ENCODE measurements at regions not wholly inside any gene's neighbourhood (a gene's known extent, or its start where the extent isn't known, plus 50 kb on each side); places are given as distances from the start of the nearest gene placed in this dataset.

DNA sequence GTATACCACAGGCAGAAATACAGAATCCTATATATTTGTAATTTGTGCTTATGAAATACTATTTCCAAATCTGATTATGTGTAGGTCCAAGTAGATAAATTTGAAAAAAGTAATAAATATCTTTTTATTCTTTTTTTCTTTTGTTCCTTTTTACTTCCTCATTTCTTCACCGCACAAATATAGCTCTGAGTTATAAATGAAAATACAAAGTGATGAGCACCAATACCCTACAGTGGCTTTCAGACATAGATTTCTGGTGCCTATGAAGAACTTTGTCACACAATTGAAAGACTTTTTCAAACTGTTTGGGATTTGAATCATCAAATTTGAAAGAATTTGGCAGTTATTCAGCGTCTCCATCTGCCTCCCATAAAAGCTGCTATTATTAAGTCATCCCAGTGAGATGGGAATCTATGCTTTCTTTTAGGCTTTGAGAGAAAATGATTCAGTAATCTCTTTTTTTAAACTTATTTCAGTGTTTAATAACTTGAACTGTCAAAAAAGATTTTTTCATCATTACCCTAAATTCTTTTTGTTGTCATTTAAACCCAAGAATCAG, 363.6 kb upstream of the GOLIM4 start:
- peak; percentile 3 to 8 for DNase-seq (ENCODE audit: low read depth in 2 of 2)

DNA sequence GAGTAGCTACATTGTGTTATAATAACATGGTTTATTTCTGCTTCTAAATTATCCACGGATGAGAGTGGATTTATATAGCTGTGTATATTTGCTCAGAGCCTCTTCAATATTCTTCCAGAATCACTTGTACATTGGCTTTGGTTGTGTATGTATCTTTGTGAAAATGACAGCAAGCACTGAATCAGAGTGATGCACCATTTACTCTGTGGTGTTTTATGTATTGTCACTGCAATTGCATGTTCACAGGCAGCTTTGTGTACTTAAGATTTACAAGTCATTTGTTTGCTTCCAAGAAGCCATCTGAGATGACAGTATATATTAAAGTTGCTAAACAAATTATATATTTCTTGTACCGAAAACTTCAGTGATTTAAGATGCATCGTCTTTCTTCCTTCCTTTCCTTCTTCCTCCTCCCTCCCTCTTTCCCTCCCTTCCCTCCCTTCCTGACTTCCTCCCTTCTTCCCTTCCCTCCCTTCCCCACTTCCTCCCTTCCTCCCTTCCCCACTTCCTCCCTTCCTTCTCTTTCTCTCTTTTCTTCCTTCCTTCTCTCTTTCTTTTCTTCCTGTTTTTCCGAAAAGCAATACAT, 362.3 kb upstream of the GOLIM4 start:
- no peak for DNase-seq (ENCODE audit: low read depth in 2 of 2)

DNA sequence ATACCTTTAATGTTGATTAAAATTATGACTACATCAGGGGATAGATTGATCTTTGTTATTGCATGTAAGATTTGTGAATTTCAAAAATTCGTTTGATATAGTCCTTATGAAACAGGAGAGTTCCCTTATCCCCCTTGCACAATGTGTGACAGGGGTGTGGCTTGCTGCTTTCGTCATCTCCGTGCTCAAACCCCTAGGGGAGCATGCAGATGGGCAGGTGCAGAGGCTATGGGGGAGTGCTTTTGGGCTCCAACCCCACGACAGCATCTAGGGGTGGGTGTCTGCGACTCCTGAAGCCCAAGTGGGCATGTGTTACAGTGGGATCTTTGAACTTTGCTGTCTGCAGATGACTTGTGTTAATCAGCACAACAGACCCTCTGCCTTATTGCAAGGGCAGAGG, 360.1 kb upstream of the GOLIM4 start:
- DNase-seq (ENCODE audit: low read depth in 2 of 2) = no peak

DNA sequence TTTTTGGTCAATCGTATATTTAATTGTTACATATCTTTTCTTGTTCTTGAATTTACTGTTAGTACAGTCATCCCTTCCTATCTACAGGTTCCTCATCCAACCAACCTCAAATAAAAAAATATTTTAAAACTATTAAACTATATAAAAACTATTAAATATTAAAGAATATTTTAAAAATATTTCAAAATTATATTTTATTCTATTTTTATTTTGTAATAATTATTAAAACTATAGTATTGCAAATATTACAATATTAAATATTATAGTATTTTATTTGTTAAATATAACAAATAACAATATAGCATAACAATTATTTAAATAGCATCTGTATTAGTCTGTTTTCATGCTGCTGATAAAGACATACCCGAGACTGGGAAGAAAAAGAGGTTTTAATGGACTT, 357.9 kb upstream of the GOLIM4 start:
- no peak for DNase-seq (ENCODE audit: low read depth in 2 of 2)

DNA sequence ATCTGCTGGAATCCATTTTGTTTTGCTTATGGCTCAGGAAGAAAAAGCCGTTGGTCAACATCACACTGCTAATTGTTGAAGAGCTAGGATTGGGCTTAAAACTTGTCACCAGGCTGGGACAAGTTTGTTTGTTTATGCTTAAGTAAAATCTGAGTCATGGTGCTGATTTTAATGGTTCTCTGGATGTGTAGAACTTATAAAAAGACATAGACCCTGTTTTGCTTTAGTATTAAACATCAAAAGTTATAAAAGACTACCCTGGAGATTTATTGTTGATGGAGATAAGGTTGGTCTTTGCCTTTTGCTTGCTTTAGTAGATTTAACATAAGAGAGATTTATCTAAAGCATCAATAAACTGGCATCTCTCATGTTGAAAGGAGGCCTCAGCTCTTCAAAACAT, 348.2 kb upstream of the GOLIM4 start:
- no peak for DNase-seq (ENCODE audit: low read depth in 2 of 2)

DNA sequence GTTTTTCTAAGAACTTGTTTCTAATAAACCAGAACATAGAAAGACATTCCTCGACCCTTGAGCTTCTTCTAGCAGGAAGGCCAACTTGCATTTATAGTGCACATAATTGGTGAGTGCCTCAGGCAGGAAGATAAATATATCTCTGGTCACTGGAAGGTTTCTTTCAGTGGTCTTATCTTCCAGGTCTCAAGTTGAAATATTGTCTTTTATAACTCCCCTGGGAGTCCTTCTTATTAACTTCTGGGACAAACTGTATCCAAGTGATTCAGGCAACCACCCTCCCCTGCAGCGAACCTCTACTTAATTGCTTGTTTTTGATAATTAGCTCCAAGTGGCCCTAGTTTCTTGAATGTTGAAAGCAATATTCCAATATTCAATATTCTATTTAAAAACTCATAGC, 346.8 kb upstream of the GOLIM4 start:
- DNase-seq (ENCODE audit: low read depth in 2 of 2) = no peak

DNA sequence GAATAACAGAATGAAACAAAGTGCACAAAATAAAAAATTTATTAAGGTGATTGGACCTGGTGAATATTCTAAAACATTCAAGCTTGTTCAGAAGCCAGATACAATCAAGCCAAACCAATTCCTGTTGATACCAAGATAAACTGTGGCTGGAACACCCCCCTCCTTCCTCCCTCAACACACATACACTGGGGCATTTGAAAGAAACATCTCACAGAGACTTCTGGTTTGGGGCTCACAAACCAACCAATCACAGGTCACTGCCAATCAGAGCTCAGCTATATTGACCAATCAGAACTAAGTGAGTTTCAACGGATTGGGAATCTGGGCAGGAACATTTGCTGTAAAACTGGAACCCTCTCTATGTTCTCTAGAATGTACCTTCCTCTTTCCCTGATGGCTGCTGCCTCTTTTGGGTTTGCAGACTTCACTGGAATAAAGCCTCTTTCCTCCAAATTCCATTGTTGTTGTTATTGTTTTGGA, 340.6 kb upstream of the GOLIM4 start:
- no peak for DNase-seq (ENCODE audit: low read depth in 2 of 2)

DNA sequence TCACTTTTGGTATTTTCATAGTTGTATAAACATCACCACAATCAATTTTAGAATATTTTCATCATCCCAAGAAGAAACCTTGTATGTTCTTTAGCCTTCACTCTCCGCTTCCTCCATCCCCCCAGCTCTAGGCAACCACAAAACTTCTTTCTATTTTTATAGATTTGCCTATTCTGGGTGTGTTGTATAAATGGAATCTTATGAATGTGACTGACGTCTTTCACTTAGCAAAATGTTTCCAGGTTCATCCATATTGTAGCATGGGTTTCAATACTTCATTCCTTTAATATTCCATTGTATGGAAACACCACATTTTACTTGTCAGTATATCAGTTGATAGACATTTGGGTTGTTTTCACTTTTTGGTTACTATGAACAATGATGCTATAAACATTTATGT, 335.8 kb upstream of the GOLIM4 start:
- DNase-seq (ENCODE audit: low read depth in 2 of 2) = no peak

DNA sequence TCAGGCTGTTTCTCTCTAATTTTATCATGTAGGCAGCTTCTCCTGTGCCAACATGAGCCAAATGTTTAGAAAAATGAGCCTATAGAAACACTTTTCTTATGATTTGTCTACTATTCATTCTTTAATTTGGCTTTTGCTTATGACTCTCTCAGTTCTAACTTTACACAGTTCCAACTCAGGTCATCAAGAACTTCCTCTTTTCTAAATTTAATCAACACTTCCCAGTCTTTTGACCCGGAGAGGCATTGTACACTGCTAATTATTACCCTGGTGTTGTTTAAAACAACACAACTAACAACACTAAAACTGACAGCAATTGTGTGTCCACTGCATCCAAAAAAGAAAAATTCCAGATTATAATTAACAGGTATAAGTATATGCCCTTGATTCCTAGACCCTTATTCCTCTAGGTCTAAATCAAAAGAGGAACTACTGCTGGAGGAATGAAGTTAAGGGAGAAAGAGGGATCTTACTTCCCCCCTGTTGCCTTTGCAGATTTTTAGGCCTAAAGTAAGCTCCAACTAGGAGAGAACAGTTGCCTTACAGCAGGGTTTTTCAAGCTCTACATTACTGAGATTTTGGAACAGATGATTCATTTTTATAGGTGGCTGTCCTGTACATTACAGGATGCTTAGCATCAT, 332.2 kb upstream of the GOLIM4 start:
- no peak for DNase-seq (ENCODE audit: low read depth in 2 of 2)

DNA sequence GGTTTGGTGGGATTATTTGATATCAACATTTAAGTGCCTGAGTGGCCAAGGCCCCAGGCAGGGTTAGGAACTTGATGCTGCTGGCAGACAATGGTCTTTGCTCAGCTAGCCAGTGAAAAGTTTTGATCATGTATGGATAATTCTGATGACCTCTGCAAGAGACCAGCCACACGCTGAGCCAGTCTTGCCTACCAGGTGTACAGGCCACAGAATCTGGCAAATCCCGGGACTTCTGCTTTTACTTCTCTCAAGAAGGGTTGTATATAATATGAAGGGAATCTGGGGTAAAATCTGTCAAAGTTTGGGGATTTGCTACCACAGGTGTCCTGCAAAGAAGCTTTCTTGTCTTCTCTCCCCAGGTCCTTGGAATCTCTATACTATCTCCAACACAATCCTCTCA, 331.4 kb upstream of the GOLIM4 start:
- DNase-seq (ENCODE audit: low read depth in 2 of 2) = no peak

DNA sequence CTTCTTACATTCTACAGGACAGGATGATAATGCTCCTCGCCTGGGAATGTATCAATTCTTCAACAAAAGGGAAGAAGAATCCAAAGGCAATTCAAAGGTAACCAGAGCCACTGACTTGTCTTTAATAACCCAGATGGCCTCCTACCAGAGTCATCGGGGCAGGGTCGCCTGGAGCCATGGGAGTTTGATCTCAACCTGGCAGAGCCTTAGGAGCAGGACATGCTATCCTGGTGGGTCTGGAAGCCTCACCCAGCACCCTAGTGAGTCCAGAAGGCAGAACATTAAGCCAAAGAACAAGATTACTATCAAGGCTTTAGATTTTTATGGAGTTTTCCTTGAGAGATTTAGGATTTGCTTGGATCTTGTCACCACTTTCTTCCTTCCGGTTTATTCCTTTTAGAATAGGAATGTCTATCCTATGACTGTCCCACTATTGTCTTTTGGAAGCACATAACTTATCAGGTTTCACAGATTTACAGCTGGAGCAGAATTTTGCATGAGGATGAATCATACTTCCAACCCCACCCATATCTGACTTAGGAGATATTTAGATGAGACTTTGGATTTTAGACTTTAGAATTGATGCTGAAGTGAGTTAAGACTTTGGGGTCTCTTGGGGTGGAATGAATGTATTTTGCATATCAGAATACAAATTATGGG, 330.3 kb upstream of the GOLIM4 start:
- DNase-seq (ENCODE audit: low read depth in 2 of 2) = no peak

DNA sequence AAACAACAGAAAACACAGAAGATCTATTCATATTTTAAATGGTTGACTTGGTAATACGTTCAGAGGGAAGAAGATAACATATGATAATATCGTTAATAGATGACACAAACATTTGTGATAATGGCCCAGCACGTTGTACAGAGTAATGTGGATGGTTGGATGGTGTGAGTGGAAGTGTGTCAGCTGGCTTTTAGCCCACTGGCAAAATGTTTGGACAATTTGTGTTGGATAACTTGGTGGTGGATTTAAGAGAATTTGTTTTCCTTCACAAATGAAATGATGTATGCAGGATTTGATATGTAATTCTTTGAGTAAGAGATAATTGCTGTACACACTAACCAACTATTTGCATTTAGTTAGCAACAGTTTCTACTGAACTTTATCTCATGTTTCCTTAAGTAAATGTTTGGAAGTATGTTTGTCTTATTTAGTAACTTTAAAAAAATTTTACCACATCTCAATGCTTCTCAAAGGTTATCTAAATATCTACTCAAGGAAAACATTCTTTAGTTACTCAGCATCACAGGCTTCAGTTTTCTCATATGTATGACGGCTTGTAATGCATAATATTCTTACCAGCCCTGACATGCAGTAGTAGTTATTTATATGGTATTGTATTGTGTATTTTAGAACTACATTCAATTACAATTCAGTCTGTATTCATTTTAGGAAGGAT, 328.5 kb upstream of the GOLIM4 start:
- DNase-seq (ENCODE audit: low read depth in 2 of 2) = no peak

DNA sequence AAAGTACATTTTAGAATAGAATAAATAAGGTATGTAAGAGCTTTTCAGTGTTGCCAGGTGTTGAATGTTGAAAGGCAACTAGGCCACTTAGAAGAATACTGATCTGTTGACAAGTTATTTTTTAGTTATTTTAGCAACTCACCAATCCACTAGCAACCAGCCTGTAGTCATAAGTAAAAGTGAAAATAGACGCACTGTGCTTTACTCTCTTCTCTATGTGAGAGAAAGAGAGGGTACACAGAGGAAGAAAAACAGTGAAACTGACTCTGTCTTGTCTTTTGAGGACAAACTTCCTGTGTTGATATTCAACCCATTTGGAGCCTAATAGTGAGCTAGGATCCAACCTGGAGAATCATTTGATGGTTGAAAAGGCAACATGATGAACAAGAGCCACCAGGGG, 327.1 kb upstream of the GOLIM4 start:
- DNase-seq (ENCODE audit: low read depth in 2 of 2) = no peak

DNA sequence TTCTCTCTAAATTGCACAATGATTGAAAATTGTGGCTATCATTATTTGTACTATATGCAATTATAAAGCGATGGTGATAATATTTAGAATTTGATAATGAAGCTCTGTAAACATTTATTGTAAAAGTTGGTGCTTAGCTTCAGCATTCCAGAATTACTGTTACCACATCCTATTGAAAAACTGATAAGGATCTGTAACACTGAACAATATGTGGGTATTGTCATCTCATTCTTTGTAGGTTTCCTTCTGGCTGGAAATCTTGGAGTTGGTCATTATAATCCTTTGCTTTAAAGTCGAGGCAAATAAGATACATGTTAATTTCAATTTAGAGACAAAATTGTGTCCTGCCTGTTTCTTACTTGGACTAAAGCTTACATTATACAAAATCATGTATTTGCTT, 323.4 kb upstream of the GOLIM4 start:
- DNase-seq (ENCODE audit: low read depth in 2 of 2) = no peak

DNA sequence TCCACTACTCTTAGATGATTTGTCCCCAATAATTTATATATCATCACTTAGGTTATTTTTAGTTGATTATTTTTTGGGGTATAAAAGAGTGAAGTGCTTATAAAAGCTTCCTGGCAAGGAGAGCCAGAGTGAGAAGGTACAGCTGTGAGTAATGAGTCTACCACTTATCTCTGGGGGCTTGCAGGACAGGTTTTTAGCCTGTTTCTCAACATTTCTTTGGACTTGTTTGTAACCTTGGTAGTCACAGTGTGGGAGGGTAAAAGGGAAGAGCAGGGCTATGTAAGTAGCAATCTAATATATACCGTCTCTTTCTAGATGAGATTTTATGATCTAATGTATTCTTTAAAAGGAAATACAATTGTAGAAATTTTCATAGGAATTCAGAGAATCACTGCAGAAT, 321.3 kb upstream of the GOLIM4 start:
- no peak for DNase-seq (ENCODE audit: low read depth in 2 of 2)

DNA sequence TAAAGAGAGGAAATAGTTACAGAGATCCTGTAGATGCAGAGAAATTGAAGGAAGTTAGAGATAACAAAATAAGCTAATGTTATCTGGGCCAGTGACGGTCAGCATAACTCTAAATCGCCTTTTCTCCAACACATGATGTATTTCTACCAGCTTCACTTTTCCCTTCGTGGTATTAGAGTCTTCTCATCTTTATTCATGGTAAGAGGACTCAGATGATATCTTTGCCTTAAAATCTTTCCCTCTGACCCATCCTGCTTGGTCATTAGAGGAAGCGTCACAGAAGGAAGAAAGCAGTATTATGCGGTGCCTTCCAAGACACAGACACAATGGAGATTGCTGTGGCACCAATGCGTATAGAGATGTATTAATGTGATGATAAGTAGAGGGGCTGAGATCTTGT, 320.7 kb upstream of the GOLIM4 start:
- DNase-seq (ENCODE audit: low read depth in 2 of 2) = no peak

DNA sequence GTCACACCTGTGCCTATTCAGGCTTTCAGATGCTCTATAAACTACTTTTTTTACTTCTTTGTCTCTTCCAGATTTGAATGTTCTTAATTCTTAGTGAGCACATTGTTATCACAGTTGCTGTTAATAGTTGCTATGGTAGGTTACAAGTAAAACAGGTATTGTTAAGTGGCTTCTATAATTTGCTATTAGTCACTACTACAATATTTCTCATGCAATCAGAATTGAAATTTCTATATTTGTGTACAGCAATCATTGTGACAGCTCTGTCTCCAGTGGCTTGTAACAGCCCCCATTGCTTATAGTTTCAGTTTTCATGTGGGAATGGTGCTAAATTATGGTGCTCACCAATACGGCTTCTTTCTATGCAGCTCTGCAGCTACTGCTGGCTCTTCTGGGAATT, 318.4 kb upstream of the GOLIM4 start:
- no peak for DNase-seq (ENCODE audit: low read depth in 2 of 2)

DNA sequence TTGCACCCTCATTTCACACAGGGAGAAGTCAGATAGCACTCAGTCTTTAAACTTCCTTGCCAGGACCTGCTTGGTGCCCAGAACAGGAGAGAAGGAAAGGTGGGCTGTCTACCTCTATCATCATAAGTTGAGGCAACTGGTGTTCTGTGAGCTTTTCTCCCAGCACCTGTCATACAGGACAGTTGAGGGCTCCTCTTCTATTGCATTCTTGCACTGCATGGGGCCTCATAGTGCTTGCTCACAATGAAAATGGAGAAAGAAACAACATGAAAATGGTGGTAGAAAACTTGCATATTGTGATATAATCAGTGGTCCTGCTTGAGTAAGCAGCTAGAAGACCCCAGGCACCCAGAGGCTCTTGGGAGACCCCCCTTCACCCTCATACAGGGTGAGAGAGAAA, 311.7 kb upstream of the GOLIM4 start:
- DNase-seq (ENCODE audit: low read depth in 2 of 2) = no peak

DNA sequence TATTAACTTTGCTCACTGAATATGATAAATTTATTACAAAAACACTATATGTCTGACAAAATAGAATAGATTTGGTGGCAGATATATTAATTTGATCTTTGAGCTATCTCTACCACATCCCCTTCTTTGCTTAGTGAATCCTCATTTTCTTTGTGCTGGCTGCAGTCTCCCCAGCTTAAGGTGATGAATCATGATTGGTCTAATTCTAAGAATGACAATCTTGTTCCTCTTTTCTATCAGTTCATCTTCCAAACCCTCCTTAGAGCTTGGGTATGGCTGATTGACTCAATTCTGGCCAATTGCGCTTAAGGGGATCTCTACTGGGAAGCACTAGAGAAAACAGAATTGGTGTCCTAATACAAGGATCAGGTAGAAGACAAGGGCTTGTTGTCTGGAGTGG, 309.6 kb upstream of the GOLIM4 start:
- no peak for DNase-seq (ENCODE audit: low read depth in 2 of 2)

DNA sequence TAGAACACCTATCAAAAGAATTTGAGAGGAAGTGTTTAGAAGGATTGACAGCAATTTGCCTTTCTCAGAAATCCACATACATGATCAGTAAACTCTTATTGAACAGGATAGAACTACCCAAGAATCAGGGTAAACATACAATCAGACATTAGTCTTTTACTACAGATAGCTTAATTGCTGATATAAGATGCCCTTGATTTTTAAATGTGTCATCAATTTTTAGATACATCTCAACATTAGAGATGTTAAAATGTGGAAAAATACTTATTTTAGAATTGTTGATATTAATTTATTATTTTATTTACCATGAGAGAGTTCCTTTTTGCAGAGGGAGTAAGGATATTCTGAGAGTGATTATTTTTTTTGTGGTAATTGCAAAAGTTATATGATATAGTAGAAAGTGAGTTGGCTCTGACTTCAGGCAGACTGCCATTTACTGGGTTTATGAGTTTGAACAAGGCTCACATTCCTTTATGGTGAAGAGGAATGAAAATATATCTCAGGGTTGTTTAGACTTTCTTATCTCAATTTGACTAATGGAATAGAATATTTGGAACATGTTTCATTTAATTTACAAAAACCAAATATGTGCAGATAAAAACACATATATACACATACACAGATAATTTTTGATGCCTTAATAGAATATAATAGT, 302.8 kb upstream of the GOLIM4 start:
- DNase-seq (ENCODE audit: low read depth in 2 of 2) = no peak

DNA sequence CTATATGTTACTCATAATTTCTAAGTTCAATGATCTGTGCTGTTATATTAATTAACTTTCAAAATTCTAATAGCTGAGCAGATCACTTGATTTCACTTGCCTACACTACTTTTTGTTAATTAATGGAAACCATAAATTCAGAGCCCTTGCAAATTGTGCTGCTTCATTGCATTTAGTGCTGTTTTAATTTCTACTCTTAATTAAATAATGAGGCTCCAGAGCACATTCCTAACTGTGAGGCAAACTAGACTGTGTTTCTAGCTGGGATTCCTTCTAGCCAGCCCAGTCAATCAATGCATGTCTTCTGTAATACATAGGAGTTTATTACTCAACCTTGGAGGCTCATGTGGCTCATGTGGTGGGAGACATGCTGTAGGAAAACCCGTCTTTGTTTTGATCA, 301.1 kb upstream of the GOLIM4 start:
- DNase-seq (ENCODE audit: low read depth in 2 of 2) = no peak

DNA sequence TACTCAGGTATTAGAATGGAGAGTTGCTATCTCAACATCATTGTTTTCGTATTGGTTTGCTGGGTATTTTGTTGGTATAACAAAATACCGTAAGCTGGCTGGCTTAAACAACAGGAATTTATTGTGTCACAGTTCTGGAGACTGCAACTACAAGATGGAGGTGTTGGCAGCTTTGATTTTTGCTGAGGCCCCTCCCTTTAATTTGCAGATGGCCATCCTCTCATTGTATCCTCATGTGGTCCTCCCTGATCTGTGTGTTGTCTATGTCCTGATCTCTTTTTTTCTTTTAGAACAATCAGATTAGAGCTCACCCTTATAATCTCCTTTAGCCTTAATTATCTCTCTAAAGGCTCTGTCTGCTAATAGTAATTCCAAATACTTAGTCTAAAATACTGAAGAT, 299.8 kb upstream of the GOLIM4 start:
- DNase-seq (ENCODE audit: low read depth in 2 of 2) = no peak

All from fibroblast of skin of left quadriceps (primary cell).